Calu3 (cell line): ENCODE measurements at regions not wholly inside any gene's neighbourhood (a gene's known extent, or its start where the extent isn't known, plus 50 kb on each side); places are given as distances from the start of the nearest gene placed in this dataset.

Experiments
- BruUV-seq: library from RNA; stranded (reverse); fragments of 400-500 nt; replicated peaks from 2 replicates; lab custom pipeline; 2021; lab: Mats Ljungman, UMichigan
- CTCF ChIA-PET: fragments of 300-600 bp; sonication (Branson Sonifier 250); formaldehyde crosslinking; loops from one replicate; lab custom pipeline; 2022; ENCODE audit warnings: antibody characterized with exemption; lab: Charles Lee
- DNase-seq: peaks from one replicate; pipeline ENCODE4 v3.0.0; 2022
- H3K27ac Mint-ChIP-seq: one replicate; pipeline ENCODE4 v1.8.0; 2022; ENCODE audit warnings: mixed read lengths; ENCODE audit not compliant: unreplicated experiment
- H3K27me3 Mint-ChIP-seq: one replicate; pipeline ENCODE4 v1.8.0; 2022; ENCODE audit warnings: mixed read lengths; ENCODE audit not compliant: unreplicated experiment
- H3K36me3 Mint-ChIP-seq: one replicate; pipeline ENCODE4 v1.8.0; 2022; ENCODE audit warnings: mild to moderate bottlenecking, moderate library complexity, mixed read lengths; ENCODE audit not compliant: insufficient read depth, unreplicated experiment
- H3K4me1 Mint-ChIP-seq: one replicate; pipeline ENCODE4 v1.8.0; 2022; ENCODE audit warnings: mild to moderate bottlenecking, low read depth, mixed read lengths; ENCODE audit not compliant: unreplicated experiment
- H3K4me3 Mint-ChIP-seq: one replicate; pipeline ENCODE4 v1.8.0; 2022; ENCODE audit warnings: mild to moderate bottlenecking, low read depth, moderate library complexity, mixed read lengths; ENCODE audit not compliant: unreplicated experiment
- H3K9me3 Mint-ChIP-seq: one replicate; pipeline ENCODE4 v1.8.0; 2022; ENCODE audit warnings: low read depth, mixed read lengths; ENCODE audit not compliant: unreplicated experiment
- intact Hi-C: fragments of 100-400 bp; cut with micrococcal nuclease; formaldehyde crosslinking; loops from one replicate; pipeline ENCODE4 v1.10.0; 2022; ENCODE audit not compliant: unreplicated experiment
- TF ChIP-seq, protein P1 (sequence below): fragments of 200-600 bp; IDR thresholded peaks from one replicate; pipeline ENCODE4 v1.8.0; 2022; ENCODE audit warnings: antibody characterized with exemption; ENCODE audit not compliant: unreplicated experiment

DNA sequence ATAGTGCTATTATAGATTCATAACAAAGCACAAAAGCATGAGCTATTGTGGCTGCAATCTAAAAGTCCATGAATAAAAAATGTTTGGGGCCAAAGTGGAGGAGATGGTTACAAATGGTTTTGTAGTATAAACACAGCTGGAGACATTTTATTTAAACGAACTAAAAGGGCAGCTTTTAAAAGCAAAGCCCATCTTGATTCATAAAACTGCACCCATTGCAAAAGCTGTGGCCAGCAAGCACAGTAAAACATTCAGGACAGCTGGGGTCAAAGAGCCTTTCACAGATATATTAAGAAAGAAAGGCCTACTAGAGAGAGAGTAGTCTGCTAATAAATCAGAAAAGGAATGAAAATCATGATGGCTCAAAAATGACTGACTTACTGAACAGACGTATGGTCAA is 520.8 kb downstream of the NUF2 start:
- H3K36me3 Mint-ChIP-seq: no peaks in the 10 kb centered on the region
- DNase-seq: no peak
- intact Hi-C loops: no loop called here
- peak overlapping the region; percentile 12 for H3K27ac Mint-ChIP-seq
- peaks cover 14% of the 10 kb centered on the region for H3K4me1 Mint-ChIP-seq
- H3K4me3 Mint-ChIP-seq: no peak overlapping the region
- H3K9me3 Mint-ChIP-seq: no peaks in the 10 kb centered on the region
- no peaks in the 10 kb centered on the region for H3K27me3 Mint-ChIP-seq
- CTCF ChIA-PET: no interaction called here
- TF ChIP-seq, protein P1, sequence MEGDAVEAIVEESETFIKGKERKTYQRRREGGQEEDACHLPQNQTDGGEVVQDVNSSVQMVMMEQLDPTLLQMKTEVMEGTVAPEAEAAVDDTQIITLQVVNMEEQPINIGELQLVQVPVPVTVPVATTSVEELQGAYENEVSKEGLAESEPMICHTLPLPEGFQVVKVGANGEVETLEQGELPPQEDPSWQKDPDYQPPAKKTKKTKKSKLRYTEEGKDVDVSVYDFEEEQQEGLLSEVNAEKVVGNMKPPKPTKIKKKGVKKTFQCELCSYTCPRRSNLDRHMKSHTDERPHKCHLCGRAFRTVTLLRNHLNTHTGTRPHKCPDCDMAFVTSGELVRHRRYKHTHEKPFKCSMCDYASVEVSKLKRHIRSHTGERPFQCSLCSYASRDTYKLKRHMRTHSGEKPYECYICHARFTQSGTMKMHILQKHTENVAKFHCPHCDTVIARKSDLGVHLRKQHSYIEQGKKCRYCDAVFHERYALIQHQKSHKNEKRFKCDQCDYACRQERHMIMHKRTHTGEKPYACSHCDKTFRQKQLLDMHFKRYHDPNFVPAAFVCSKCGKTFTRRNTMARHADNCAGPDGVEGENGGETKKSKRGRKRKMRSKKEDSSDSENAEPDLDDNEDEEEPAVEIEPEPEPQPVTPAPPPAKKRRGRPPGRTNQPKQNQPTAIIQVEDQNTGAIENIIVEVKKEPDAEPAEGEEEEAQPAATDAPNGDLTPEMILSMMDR: no peak
- no TSS peak for BruUV-seq

DNA sequence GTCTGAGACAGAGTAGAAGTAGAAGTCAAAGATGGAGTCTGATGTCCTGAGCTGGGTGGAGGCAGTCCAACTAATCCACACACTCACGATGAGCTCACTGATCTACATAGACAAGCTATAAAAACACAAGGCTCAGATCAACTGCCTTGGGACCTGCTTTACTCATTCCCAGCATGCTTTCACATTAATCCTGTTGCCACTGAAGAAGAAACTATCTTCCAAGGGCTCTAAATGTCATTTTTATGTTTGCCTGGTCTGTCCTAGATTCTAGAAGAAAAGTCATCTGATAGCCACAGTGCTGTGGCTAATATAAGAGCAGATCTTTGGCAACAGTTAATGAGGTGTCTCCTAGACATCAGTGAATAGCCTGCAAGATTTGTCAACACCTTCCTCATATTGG is 522.7 kb downstream of the NUF2 start:
- no peak for DNase-seq
- CTCF ChIA-PET: no interaction called here
- H3K9me3 Mint-ChIP-seq: no peaks in the 10 kb centered on the region
- H3K4me1 Mint-ChIP-seq: peaks cover 14% of the 10 kb centered on the region
- BruUV-seq: no TSS peak
- intact Hi-C loops: no loop called here
- no peaks in the 10 kb centered on the region for H3K36me3 Mint-ChIP-seq
- TF ChIP-seq, protein P1: no peak
- H3K4me3 Mint-ChIP-seq: no peak overlapping the region
- H3K27me3 Mint-ChIP-seq: no peaks in the 10 kb centered on the region
- H3K27ac Mint-ChIP-seq: no peak overlapping the region

DNA sequence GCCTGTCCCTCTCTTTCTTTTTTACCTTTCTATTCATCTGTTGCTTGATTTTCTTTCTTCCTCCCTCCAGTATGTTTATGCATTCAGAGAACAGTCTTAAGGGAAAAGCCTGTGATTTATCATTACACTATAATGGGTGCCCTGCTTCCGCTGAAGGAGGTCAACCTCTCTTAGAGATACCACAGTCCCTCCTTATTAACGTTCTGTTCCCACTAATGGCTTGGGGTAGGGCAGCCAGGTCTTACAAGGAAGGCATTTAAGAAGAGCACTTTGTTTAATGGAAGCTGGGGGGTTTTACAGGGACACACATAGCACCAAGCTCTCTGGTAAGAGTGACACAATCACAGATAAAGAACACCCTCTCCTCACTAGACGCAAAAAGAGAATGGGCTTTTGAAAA is 523.5 kb downstream of the NUF2 start:
- Mint-ChIP-seq H3K4me1 (peaks cover 14% of the 10 kb centered on the region), H3K36me3 (no peaks in the 10 kb centered on the region), H3K27ac (no peak overlapping the region), H3K9me3 (no peaks in the 10 kb centered on the region), H3K4me3 (no peak overlapping the region), H3K27me3 (no peaks in the 10 kb centered on the region)
- intact Hi-C loops: no loop called here
- TF ChIP-seq, protein P1: no peak
- DNase-seq: no peak
- no TSS peak for BruUV-seq
- CTCF ChIA-PET: no interaction called here

DNA sequence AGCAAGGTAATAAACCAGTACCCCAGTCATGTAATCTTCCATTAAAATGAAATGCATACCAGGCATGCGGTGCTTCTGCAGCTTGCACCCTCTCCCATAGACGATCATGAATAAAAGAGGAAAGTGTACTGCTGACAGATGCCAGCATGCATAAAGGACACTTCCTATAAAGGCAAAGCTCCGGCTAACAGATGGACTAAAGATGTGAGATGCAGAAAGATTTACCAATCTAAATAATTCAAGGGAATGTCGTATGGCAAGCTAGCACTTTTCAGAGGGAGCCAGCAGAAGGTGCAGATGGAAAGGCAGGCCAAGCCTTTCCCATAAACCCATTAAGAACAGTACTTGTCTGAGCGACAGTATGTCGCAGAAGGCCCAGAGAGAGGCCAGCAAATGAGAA is 542.0 kb downstream of the NUF2 start:
- CTCF ChIA-PET: no interaction called here
- H3K9me3 Mint-ChIP-seq: peaks cover 9% of the 10 kb centered on the region
- intact Hi-C loops: no loop called here
- no peak overlapping the region for H3K4me3 Mint-ChIP-seq
- BruUV-seq: no TSS peak
- H3K27ac Mint-ChIP-seq: no peak overlapping the region
- no peaks in the 10 kb centered on the region for H3K4me1 Mint-ChIP-seq
- no peaks in the 10 kb centered on the region for H3K27me3 Mint-ChIP-seq
- TF ChIP-seq, protein P1: no peak
- H3K36me3 Mint-ChIP-seq: no peaks in the 10 kb centered on the region
- no peak for DNase-seq
